HG03066 (cell line): ENCODE measurements at regions not wholly inside any gene's neighbourhood (a gene's known extent, or its start where the extent isn't known, plus 50 kb on each side); places are given as distances from the start of the nearest gene placed in this dataset.
"Not testable (repeated sequence)": the region's sequence is repeated elsewhere in the genome, so short reads cannot be mapped to it uniquely, and the experiment has no call there.

Experiments used
- ATAC-seq: cut with Tn5 transposase; IDR thresholded peaks from one replicate; pipeline ENCODE4 v1.9.1; 2021; ENCODE audit warnings: low read depth; ENCODE audit not compliant: unreplicated experiment

DNA sequence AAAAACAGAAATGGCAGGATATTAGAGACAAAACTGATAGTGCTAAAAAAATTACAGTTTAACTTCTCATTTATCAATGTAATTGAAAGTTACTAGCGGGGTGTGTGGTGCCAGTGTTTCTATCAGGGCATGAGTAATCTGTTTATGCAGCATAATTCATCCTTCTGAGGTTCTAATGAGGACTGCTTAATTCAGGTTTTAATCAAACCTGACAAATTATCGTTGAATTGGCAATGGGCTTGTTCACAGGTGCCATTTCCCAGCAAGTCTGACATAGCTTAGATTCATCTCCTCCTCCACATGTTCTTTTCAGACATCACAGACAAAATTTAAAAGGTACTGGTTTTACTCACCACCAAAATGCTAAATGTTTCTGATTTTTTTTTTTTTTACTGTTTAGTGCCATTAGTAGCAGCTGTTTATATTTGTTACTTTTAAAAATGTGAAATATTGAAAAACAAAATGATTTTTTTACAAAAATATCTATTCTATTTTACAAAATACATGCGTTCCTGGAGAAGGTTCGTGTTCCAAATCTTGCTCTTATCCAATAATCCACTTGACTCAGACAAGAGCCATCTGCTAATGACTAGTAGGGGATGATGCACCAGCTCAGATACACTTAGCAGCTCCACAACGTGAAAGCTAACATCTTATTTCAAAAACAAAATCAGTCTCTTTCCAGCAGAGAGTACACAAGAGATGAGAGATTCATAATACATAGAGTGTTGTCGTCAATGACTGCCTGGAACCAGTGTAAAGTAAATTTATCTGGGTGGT is 447.7 kb upstream of the DPPA4 start:
- no peak for ATAC-seq

GRCh38 chr3:109803274-109803673 is 465.9 kb upstream of the DPPA4 start:
- no peak for ATAC-seq

DNA sequence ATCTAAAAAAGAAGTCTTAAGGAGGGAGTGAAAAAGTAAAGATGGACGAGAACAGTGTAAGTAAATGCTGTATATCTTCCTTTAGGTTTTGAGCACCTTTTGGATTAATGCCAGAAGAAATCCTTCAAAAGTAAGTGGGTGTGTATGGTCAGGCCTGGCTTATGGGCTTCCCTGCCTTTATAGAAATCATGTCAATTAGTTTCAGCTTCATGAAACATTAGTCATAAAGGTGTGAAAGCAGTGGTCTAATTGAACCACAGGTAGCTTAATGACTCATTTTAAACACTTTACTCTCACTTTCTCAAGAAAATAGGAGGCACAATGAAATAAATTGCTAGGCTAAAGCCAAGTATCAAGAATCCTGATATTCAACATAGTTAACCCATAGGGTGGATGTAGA is 467.4 kb upstream of the DPPA4 start:
- ATAC-seq = no peak

DNA sequence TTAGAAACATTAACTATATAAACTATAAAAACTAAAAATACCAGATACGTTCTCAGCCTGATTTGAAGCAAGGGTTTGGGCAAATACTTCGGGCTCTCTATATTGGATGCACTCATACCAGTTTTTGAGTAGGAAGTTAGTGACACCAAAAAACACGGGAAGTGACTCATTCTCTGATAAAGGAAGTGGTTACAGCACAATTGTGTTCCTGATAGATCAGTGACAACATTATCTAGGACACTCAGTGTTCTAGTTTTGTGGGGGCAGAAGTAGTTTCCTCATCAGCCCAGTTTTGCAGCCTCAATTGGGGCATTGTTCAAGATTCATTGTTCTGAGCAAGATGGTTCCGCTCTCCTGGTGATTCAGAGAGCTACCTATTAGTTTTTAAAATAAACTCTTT is 469.6 kb upstream of the DPPA4 start:
- ATAC-seq = peak; percentile 77

DNA sequence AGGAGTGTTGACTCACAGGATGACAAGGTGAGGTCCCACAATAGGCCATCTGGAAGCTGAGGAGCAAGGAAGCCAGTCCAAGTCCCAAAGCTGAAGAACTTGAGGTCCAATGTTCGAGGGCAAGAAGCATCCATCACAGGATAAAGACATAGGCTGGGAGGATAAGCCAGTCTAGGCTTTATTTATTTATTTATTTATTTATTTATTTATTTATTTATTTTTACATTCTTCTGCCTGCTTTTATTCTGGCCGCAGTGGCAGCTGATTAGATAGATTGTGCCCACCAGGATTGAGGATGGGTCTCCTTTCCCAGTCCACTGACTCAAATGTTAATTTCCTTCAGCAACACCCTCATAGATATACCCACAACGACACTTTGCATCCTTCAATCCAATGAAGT is 472.2 kb upstream of the DPPA4 start:
- no peak for ATAC-seq

- ATAC-seq = no peak
Observed at GRCh38 chr3:109818081-109818480, 480.7 kb upstream of the DPPA4 start.

GRCh38 chr3:109819734-109820133 is 482.4 kb upstream of the DPPA4 start:
- no peak for ATAC-seq

GRCh38 chr3:109825971-109826810 is 488.8 kb upstream of the DPPA4 start:
- no peak for ATAC-seq

DNA sequence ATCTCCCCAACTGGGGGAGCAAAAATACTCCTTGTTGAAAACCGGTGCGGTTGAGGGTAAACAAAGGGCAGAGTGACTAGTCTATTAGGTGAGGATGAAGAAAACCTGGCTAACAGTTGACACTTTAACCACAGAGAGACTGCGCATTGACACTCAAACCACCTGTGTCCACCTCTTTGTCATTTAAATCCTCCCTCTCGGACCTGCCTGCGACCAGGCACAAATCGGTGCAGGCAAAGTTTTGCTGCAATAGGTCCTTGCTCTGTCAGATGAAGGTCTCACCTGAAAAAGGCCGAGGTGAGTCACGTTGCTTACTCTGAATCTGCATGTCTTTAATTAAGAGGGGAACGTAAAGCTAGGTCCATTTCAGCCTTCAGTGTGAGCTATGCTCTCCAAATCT is 494.1 kb upstream of the DPPA4 start:
- no peak for ATAC-seq

DNA sequence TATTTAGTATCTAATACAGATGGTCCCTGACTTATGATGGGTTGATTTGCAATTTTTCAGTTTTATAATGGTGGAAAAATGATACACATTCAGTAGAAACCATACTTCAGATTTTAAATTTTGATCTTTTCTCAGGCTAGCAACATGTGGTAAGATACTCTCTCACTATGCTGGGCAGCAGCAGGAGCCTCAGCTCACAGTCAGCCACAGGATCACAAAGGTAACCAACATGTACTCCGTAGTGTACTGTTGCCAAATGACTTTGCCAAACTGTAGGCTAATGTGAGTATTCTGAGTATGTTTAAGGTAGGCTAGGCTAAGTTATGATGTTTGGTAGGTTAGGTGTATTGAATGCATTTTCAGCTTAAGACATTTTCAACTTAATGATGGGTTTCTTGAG is 498.6 kb upstream of the DPPA4 start:
- ATAC-seq = no peak

GRCh38 chr3:109851854-109852253 is 514.5 kb upstream of the DPPA4 start:
- no peak for ATAC-seq

DNA sequence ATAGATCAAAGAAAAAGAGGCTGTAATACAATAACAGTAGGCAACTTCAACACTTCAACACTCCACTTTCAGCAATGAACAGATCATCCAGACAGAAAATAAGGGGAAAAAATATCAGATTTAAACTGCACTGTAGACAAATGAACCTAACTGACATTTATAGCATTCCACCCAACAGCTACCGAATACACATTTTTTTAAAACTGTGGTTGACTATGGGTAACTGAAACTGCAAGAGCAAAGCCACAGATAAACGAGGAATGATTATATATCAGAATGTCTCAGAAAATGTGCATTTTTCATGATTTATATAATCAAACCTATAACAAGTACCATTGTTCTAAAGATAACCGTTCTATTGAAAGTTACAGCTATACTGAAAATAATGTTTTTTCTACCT is 514.9 kb upstream of the DPPA4 start:
- ATAC-seq = no peak

GRCh38 chr3:109853077-109853731 is 515.9 kb upstream of the DPPA4 start:
- no peak for ATAC-seq

DNA sequence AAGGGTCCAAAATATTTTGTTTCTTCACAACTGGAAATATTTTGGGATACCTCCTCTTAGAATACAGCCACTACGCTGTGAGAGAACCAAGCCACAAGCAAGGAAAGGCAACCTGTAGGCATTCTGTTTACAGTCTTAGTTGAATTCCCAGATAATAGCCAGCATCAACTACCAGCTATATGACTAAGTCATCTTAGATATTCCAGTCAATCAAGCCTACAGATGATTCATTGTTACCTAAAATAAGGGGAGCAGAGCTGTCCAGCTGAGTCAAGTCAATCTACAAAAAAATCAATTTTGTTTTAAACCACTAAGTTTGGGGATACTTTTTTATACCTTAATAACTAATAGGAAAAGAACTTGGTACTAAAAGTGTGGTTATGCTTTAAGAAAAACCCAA is 526.4 kb upstream of the DPPA4 start:
- ATAC-seq = no peak

- ATAC-seq = no peak
Observed at GRCh38 chr3:109864452-109864851, 527.1 kb upstream of the DPPA4 start.

DNA sequence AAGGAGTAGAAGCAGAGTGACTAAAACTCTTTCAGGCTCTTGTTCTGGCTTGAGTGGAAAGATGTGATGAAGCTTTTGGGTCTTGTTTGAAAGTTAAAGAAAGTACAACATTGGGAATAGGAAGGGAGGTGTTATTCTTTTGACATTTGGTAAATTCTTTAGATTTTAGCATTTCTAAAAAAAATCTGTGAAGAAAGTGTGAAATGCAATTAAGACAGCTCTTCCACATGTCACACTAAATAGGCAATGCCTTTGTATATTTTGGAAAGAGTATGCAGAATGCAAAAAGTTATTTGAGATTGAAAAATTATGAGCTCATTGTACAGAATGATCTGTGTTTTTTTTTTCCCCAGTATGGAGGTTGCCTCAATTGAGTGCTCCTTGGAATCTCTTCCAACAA is 532.2 kb upstream of the DPPA4 start:
- no peak for ATAC-seq

DNA sequence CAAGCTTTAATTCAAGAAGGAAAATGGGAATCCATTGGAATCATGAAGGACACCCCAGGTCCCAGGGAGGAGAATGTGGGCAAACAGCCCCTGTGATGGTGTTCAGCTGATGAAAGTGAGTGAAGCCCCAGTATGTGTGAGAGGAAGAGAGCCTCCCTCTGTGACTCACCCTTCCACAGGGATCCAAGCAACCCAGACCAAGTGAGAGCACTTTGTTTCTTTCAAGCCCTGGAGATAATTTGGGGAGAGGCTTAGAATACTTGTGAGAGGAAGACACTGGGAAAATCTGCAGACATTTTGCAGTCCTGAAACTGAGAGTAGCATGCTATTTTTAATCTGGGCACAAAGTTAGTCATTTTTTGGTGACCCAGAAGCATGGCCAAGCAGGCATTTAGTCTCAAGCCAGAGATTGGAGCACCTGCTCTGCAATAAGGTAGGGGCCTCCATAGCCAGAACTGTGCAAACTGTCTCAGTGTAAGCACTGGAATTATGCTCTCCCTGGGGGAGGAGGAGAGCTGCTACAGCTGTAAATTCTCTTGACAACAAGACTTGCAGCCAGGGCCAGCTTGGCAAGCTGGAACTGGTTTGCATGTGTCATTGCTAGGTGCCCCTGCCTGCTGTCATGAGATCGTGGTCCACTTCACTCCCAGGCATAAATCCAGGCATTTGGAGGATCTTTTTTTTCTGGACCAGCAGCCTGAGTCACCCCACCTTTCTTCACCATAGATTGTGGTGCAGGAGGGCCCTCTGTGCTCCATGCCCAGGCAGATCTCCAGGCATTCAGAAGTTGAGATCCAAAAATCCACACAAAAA is 537.8 kb upstream of the DPPA4 start:
- no peak for ATAC-seq

- not testable (repeated sequence) for ATAC-seq
Observed at GRCh38 chr3:109877616-109878015, 540.3 kb upstream of the DPPA4 start.

- ATAC-seq = no peak
Observed at GRCh38 chr3:109882144-109882543, 544.8 kb upstream of the DPPA4 start.

DNA sequence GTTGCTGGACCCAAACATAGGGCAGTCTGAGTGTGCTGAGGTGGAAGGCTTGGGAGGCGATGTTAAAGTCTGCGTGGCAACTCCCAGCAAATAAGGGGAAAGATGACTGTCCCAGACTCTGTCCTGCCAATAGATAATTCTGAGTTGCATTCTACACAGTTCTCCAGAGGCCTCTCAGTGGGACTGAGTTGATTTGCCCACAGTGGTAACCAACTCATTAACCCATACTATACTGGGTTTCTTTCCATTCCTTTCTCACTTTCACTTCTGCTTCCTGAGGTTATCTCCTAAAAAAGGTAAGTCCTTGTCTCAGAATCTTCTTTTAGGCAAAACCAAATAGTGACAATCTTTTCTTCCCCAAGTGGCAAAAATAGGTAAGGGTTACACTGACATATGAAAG is 549.9 kb upstream of the DPPA4 start:
- ATAC-seq = no peak

DNA sequence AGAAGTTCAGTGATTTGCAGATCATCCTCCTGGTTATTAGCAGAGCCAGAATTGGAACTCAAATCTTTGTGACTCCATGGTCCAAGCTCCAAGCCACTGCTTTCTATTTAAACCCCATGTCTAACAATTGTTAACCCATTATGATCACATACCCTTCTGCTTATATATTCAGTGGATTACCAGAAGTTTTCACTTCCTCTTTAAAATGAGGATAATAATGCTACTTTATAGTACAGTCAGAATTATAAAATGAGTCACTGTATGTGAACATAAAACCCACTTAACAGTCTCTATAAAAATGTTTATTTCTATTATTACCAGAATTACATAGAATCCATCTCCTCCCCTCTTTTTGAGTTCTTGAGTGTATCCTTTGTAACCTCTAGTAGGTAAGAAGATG is 550.7 kb upstream of the DPPA4 start:
- ATAC-seq = no peak
